A673 (cell line): ENCODE measurements at regions not wholly inside any gene's neighbourhood (a gene's known extent, or its start where the extent isn't known, plus 50 kb on each side); places are given as distances from the start of the nearest gene placed in this dataset.

Source experiments
- CTCF ChIP-seq: fragments of 300-800, 200-600 bp; sonication (generic); conservative IDR thresholded peaks from 2 replicates; pipeline ENCODE4 v1.5.1; 2017; ENCODE audit warnings: low read depth, mild to moderate bottlenecking, antibody characterized with exemption, low read length, moderate library complexity, mixed read lengths
- EZH2 ChIP-seq: fragments of 200-600 bp; sonication (generic); IDR thresholded peaks from 2 replicates; pipeline ENCODE4 v1.6.1; 2017; ENCODE audit warnings: borderline replicate concordance, low read depth, mild to moderate bottlenecking, mixed read lengths, antibody characterized with exemption, low read length; ENCODE audit not compliant: poor library complexity, severe bottlenecking

GRCh38 chr16:59552164-59552563 is 818.0 kb upstream of the GOT2 start:
- no peak for TF ChIP-seq CTCF
- no peak for TF ChIP-seq EZH2
